ENCODE measurements at regions not wholly inside any gene's neighbourhood (a gene's known extent, or its start where the extent isn't known, plus 50 kb on each side); places are given as distances from the start of the nearest gene placed in this dataset.

DNA sequence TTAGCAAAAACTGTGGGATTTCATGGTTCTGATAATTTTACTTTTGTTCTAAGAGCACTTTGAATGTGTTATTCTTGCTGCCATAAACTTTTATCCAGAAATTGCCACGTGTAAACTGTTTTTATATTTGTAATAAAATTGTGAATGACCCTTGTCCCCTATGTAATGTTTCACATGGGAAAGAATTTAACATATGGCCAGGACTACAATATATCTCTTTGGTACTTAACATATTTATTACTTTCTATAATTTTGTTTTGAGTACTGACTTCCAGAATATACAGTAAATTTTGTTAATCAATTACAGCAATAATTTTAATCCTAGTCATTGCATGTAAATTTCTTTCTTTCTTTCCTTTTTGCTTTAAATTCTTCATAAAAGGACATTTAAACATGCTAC, 735.0 kb upstream of the PHF14 start:
- Histone ChIP-seq H2AK5ac (ENCODE audit: low read depth, low read length) (no peak overlapping the region), H4K91ac (ENCODE audit: insufficient read depth, low read depth, low read length) (no peak overlapping the region), H2AFZ (replicated peaks; ENCODE audit: low read length, poor library complexity) (no peak overlapping the region), H3K4me2 (ENCODE audit: low read depth, low read length) (no peak overlapping the region), H3K36me3 (ENCODE audit: control insufficient read depth, insufficient read depth, low read length) (no peaks in the 10 kb centered on the region), H3K27me3 (ENCODE audit: control insufficient read depth, insufficient read depth, low read length) (no peaks in the 10 kb centered on the region), H3K56ac (ENCODE audit: extremely low read depth, insufficient read depth, low read length) (no peak overlapping the region), H2BK20ac (ENCODE audit: low read depth, low read length) (no peak overlapping the region), H3K4ac (ENCODE audit: low read depth, low read length) (no peak overlapping the region), H3K18ac (ENCODE audit: low read depth, low read length) (no peak overlapping the region), H4K8ac (ENCODE audit: low read depth in 2 of 2, low read length in 2 of 2) (no peak overlapping the region), H2BK5ac (ENCODE audit: low read depth, low read length, poor library complexity, severe bottlenecking) (no peak overlapping the region), H2BK15ac (ENCODE audit: low read depth, low read length) (no peak overlapping the region), H4K20me1 (ENCODE audit: insufficient read depth, low read length) (no peaks in the 10 kb centered on the region), H3K4me3 (ENCODE audit: insufficient read depth, low read depth, low read length) (no peak overlapping the region), H2BK120ac (ENCODE audit: low read depth, low read length) (no peak overlapping the region), H2AK9ac (replicated peaks; ENCODE audit: low read depth, low read length, poor library complexity) (no peak overlapping the region), H3K79me1 (ENCODE audit: low read depth in 1 of 2, low read length in 2 of 2) (no peaks in the 10 kb centered on the region), H3K9me1 (ENCODE audit: insufficient read depth, low read length) (no peaks in the 10 kb centered on the region), H3K9me3 (ENCODE audit: control insufficient read depth, insufficient read depth, low read length) (0 out of 2 replicates have a peak, but pooled peaks cover 3% of the 10 kb centered on the region), H3K14ac (replicated peaks; ENCODE audit: low read depth, low read length) (no peak overlapping the region), H3K23ac (ENCODE audit: low read depth, low read length) (no peak overlapping the region), H3K4me1 (ENCODE audit: control insufficient read depth, insufficient read depth, low read length) (no peaks in the 10 kb centered on the region), H3K9ac (ENCODE audit: low read depth, low read length) (no peak overlapping the region), H4K5ac (ENCODE audit: low read depth, low read length) (no peak overlapping the region), H3K27ac (ENCODE audit: insufficient read depth, low read length) (no peak overlapping the region)
- POLR2A ChIA-PET (ENCODE audit: unreplicated experiment) = no interaction called here
- TF ChIP-seq BHLHE40 (IDR thresholded peaks at IDR 0.05; ENCODE audit: low read depth, low read length) = no peak
- TF ChIP-seq RAD21 (IDR thresholded peaks at IDR 0.05; ENCODE audit: low read length) = no peak
- TF ChIP-seq RCOR1 (IDR thresholded peaks at IDR 0.05; ENCODE audit: insufficient replicate concordance, low read length) = no peak
- no peak for TF ChIP-seq FOS (IDR thresholded peaks at IDR 0.05; ENCODE audit: low read depth, low read length)
- TF ChIP-seq, protein P1, sequence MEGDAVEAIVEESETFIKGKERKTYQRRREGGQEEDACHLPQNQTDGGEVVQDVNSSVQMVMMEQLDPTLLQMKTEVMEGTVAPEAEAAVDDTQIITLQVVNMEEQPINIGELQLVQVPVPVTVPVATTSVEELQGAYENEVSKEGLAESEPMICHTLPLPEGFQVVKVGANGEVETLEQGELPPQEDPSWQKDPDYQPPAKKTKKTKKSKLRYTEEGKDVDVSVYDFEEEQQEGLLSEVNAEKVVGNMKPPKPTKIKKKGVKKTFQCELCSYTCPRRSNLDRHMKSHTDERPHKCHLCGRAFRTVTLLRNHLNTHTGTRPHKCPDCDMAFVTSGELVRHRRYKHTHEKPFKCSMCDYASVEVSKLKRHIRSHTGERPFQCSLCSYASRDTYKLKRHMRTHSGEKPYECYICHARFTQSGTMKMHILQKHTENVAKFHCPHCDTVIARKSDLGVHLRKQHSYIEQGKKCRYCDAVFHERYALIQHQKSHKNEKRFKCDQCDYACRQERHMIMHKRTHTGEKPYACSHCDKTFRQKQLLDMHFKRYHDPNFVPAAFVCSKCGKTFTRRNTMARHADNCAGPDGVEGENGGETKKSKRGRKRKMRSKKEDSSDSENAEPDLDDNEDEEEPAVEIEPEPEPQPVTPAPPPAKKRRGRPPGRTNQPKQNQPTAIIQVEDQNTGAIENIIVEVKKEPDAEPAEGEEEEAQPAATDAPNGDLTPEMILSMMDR (conservative IDR thresholded peaks at IDR 0.05; ENCODE audit: low read depth, low read length) = no peak
- no peak for TF ChIP-seq MAFK (IDR thresholded peaks at IDR 0.05; ENCODE audit: low read depth, low read length)
- TF ChIP-seq MXI1 (IDR thresholded peaks at IDR 0.05; ENCODE audit: borderline replicate concordance, low read depth, low read length) = no peak
- TF ChIP-seq RFX5 (IDR thresholded peaks at IDR 0.05; ENCODE audit: low read depth, low read length) = no peak
- TF ChIP-seq CEBPB (IDR thresholded peaks at IDR 0.05; ENCODE audit: low read depth, low read length) = no peak
- no TSS peak for BruUV-seq (replicated peaks)
- no CpG with 5 or more reads among the region's 1 CpG for WGBS, 2 experiments (ENCODE audit: extremely low coverage in 2 of 2, insufficient read length in 1 of 2)
- dilution Hi-C loops (cut with HindIII; ENCODE audit: low sequenced_read_pairs, unreplicated experiment) = no loop called here
- CTCF ChIA-PET = no interaction called here
- DNase-seq (no peak), ATAC-seq (ENCODE audit: low read depth) (no peak)
- in situ Hi-C loops (cut with MboI; ENCODE audit: low sequenced_read_pairs) = no loop called here
- intact Hi-C loops (cut with micrococcal nuclease) = no loop called here

Measured in IMR-90 (cell line).